CD14-positive monocyte (primary cell): ENCODE measurements at regions not wholly inside any gene's neighbourhood (a gene's known extent, or its start where the extent isn't known, plus 50 kb on each side); places are given as distances from the start of the nearest gene placed in this dataset.

ENCODE experiments used
- DNase-seq, 3 donors: peaks; one replicate each; pipeline ENCODE4 v3.0.0-alpha.2; 2011 to 2022
- H2AFZ ChIP-seq: 2 replicates; pipeline ENCODE4 v1.6.0; 2012; ENCODE audit warnings: mild to moderate bottlenecking, low read depth, low read length, inconsistent platforms; ENCODE audit not compliant: insufficient read depth, poor library complexity, severe bottlenecking
- H3K27ac ChIP-seq, 2 donors: 1 replicate in 1 of 2; 2 replicates in 1 of 2; pipeline ENCODE4 v1.5.1; 2012 to 2013; ENCODE audit warnings: low read length in 2 of 2, control low read depth in 1 of 2, inconsistent platforms in 1 of 2, low read depth in 1 of 2, mild to moderate bottlenecking in 1 of 2
- H3K27me3 ChIP-seq, 2 donors: one replicate each; pipeline versions ENCODE4 v1.6.0 to v1.6.1; 2011 to 2013; ENCODE audit warnings: low read length in 2 of 2; ENCODE audit not compliant: control insufficient read depth in 2 of 2, insufficient read depth in 2 of 2
- H3K36me3 ChIP-seq, 2 donors: replicated peaks in 1 of 2; 1 replicate in 1 of 2; 2 replicates in 1 of 2; pipeline versions ENCODE4 v1.5.1 to v1.6.1; 2012 to 2013; ENCODE audit warnings: low read length in 2 of 2, control low read depth in 1 of 2, inconsistent platforms in 1 of 2, mild to moderate bottlenecking in 1 of 2; ENCODE audit not compliant: insufficient read depth in 2 of 2, control insufficient read depth in 1 of 2
- H3K4me1 ChIP-seq, 2 donors: 1 replicate in 1 of 2; 2 replicates in 1 of 2; pipeline versions ENCODE4 v1.5.1 to v1.6.1; 2012 to 2013; ENCODE audit warnings: low read length in 2 of 2, control low read depth in 1 of 2, inconsistent platforms in 1 of 2, mild to moderate bottlenecking in 1 of 2, moderate library complexity in 1 of 2; ENCODE audit not compliant: insufficient read depth in 2 of 2, control insufficient read depth in 1 of 2
- H3K4me2 ChIP-seq: replicated peaks from 2 replicates; pipeline ENCODE3; 2012; ENCODE audit warnings: low read length, moderate library complexity, mild to moderate bottlenecking; ENCODE audit not compliant: poor library complexity, severe bottlenecking; ENCODE audit errors: extremely low read depth
- H3K4me3 ChIP-seq, 3 experiments: fragments of 200-600 bp in 1 of 3; sonication (generic) in 1 of 3; replicated peaks in 1 of 3; 1 replicate in 2 of 3; 2 replicates in 1 of 3; pipeline ENCODE4 v1.5.1; 2011 to 2013; ENCODE audit warnings: low read length in 3 of 3, mild to moderate bottlenecking in 3 of 3, control low read depth in 2 of 3, low read depth in 2 of 3, inconsistent platforms in 1 of 3, moderate library complexity in 1 of 3
- H3K79me2 ChIP-seq: 2 replicates; pipeline ENCODE4 v1.6.0; 2012; ENCODE audit warnings: mild to moderate bottlenecking, control low read depth, inconsistent platforms, low read length, moderate library complexity; ENCODE audit not compliant: insufficient read depth
- H3K9ac ChIP-seq: 2 replicates; pipeline ENCODE4 v1.6.0; 2017; ENCODE audit warnings: low read length, mild to moderate bottlenecking; ENCODE audit not compliant: insufficient read depth, poor library complexity, severe bottlenecking
- H3K9me3 ChIP-seq, 2 donors: replicated peaks in 1 of 2; 1 replicate in 1 of 2; 2 replicates in 1 of 2; pipeline versions ENCODE4 v1.5.1 to v1.6.1; 2012 to 2013; ENCODE audit warnings: low read length in 2 of 2, control low read depth in 1 of 2; ENCODE audit not compliant: control insufficient read depth in 1 of 2, insufficient read depth in 1 of 2
- H4K20me1 ChIP-seq: 2 replicates; pipeline ENCODE4 v1.6.0; 2012; ENCODE audit warnings: mild to moderate bottlenecking, low read length, control low read depth, moderate library complexity; ENCODE audit not compliant: insufficient read depth
- H3K27ac Mint-ChIP-seq, 7 donors: one replicate each; pipeline ENCODE4 v1.8.0; 2020; ENCODE audit warnings: mild to moderate bottlenecking in 7 of 7, mixed read lengths in 7 of 7, moderate library complexity in 6 of 7, inconsistent platforms in 2 of 7
- H3K27me3 Mint-ChIP-seq, 3 donors: one replicate each; pipeline ENCODE4 v1.8.0; 2021 to 2022; ENCODE audit warnings: low read depth in 3 of 3, mild to moderate bottlenecking in 3 of 3, mixed read lengths in 3 of 3, moderate library complexity in 3 of 3, inconsistent platforms in 1 of 3
- H3K36me3 Mint-ChIP-seq, 2 donors: one replicate each; pipeline ENCODE4 v1.8.0; 2020; ENCODE audit warnings: mixed read lengths in 2 of 2, inconsistent platforms in 1 of 2, mild to moderate bottlenecking in 1 of 2
- H3K4me1 Mint-ChIP-seq: one replicate; pipeline ENCODE4 v1.8.0; 2020; ENCODE audit warnings: mild to moderate bottlenecking, mixed read lengths
- H3K4me3 Mint-ChIP-seq, 2 donors: one replicate each; pipeline ENCODE4 v1.8.0; 2020; ENCODE audit warnings: mild to moderate bottlenecking in 2 of 2, mixed read lengths in 2 of 2, moderate library complexity in 1 of 2
- H3K9me3 Mint-ChIP-seq, 7 donors: one replicate each; pipeline ENCODE4 v1.8.0; 2020 to 2022; ENCODE audit warnings: mixed read lengths in 7 of 7, mild to moderate bottlenecking in 6 of 7, moderate library complexity in 6 of 7, inconsistent platforms in 2 of 7
- CTCF ChIP-seq: fragments of 200-600 bp; IDR thresholded peaks from one replicate; pipeline ENCODE4 v1.8.0; 2022; ENCODE audit warnings: antibody characterized with exemption, mild to moderate bottlenecking
- WGBS: methylation state at CpG from one replicate; pipeline ENCODE4 v1.1.5; 2013; ENCODE audit warnings: missing lambda C conversion rate; ENCODE audit not compliant: insufficient coverage; 5-methylcytosine and 5-hydroxymethylcytosine counted together
- intact Hi-C, 2 donors: fragments of 100-400 bp; cut with micrococcal nuclease; formaldehyde crosslinking; loops; one replicate each; pipeline versions ENCODE4 v1.15.0 to v1.15.1; 2023

GRCh38 chr15:91484141-91484540 is 369.4 kb upstream of the SLCO3A1 start:
- no peaks in the 10 kb centered on the region for H3K4me1 ChIP-seq
- no peaks in the 10 kb centered on the region for H3K27me3 ChIP-seq
- Mint-ChIP-seq H3K4me1 (no peaks in the 10 kb centered on the region), H3K4me3 (no peak overlapping the region), H3K27me3 (peaks cover 0 to 3% (median 1%) of the 10 kb centered on the region in 3 donors), H3K36me3 (no peaks in the 10 kb centered on the region), H3K9me3 (peaks cover 0 to 2% (median 0%) of the 10 kb centered on the region in 7 donors), H3K27ac (no peak overlapping the region)
- H3K79me2 ChIP-seq: no peaks in the 10 kb centered on the region
- H3K9me3 ChIP-seq: no peaks in the 10 kb centered on the region
- DNase-seq: no peak
- no peaks in the 10 kb centered on the region for H4K20me1 ChIP-seq
- no peak overlapping the region for H3K4me3 ChIP-seq
- WGBS: 100% methylated on average over 1 of the region's 1 CpG
- H3K36me3 ChIP-seq: no peaks in the 10 kb centered on the region
- H3K9ac ChIP-seq: no peak overlapping the region
- H3K27ac ChIP-seq: no peak overlapping the region
- no peak for TF ChIP-seq CTCF
- no peak overlapping the region for H2AFZ ChIP-seq
- intact Hi-C loops: loop anchor here in 1 of 2 donors (10.0 kb wide), 1 partner anchor 59 kb away; no protein-coding TSS in a partner anchor
- H3K4me2 ChIP-seq: no peak overlapping the region

GRCh38 chr15:91488452-91488851 is 365.1 kb upstream of the SLCO3A1 start:
- 100% methylated on average over 1 of the region's 4 CpGs for WGBS
- Mint-ChIP-seq H3K27me3 (peaks cover 0 to 4% (median 0%) of the 10 kb centered on the region in 3 donors), H3K4me1 (no peaks in the 10 kb centered on the region), H3K9me3 (peaks cover 0 to 14% (median 6%) of the 10 kb centered on the region in 7 donors), H3K27ac (no peak overlapping the region), H3K36me3 (no peaks in the 10 kb centered on the region), H3K4me3 (no peak overlapping the region)
- no peak for TF ChIP-seq CTCF
- intact Hi-C loops: loop anchor here in 1 of 2 donors (10.0 kb wide), 1 partner anchor 64 kb away; no protein-coding TSS in a partner anchor
- no peak for DNase-seq
- Histone ChIP-seq H3K4me2 (no peak overlapping the region), H3K4me1 (no peaks in the 10 kb centered on the region), H3K9ac (no peak overlapping the region), H3K36me3 (no peaks in the 10 kb centered on the region), H3K79me2 (no peaks in the 10 kb centered on the region), H2AFZ (no peak overlapping the region), H3K27ac (no peak overlapping the region), H3K9me3 (peaks cover 0 to 3% of the 10 kb centered on the region in 2 donors), H3K4me3 (no peak overlapping the region), H3K27me3 (no peaks in the 10 kb centered on the region), H4K20me1 (no peaks in the 10 kb centered on the region)
